H9 (cell line): ENCODE measurements at regions not wholly inside any gene's neighbourhood (a gene's known extent, or its start where the extent isn't known, plus 50 kb on each side); places are given as distances from the start of the nearest gene placed in this dataset.

ENCODE experiments used
- DNase-seq: peaks from one replicate; pipeline ENCODE4 v3.0.0-alpha.2; 2017
- H2AFZ ChIP-seq: one replicate; pipeline ENCODE4 v1.6.1; 2013; ENCODE audit warnings: mild to moderate bottlenecking, low read length, control low read depth, moderate library complexity
- H2AK5ac ChIP-seq: 2 replicates; pipeline ENCODE4 v1.6.1; 2013; ENCODE audit warnings: low read length, control low read depth, mixed read lengths; ENCODE audit not compliant: insufficient read length
- H2BK120ac ChIP-seq: one replicate; pipeline ENCODE4 v1.6.1; 2013; ENCODE audit warnings: low read depth, mild to moderate bottlenecking, low read length, control low read depth, inconsistent platforms; ENCODE audit not compliant: poor library complexity, severe bottlenecking
- H2BK12ac ChIP-seq: 2 replicates; pipeline ENCODE4 v1.6.1; 2013; ENCODE audit warnings: low read length, control low read depth, mixed read lengths, low read depth; ENCODE audit not compliant: insufficient read length
- H2BK15ac ChIP-seq: 2 replicates; pipeline ENCODE4 v1.6.1; 2013; ENCODE audit warnings: low read depth, low read length, control low read depth
- H2BK20ac ChIP-seq: one replicate; pipeline ENCODE4 v1.6.1; 2013; ENCODE audit warnings: low read depth, mild to moderate bottlenecking, low read length, control low read depth, inconsistent platforms; ENCODE audit not compliant: poor library complexity, severe bottlenecking
- H2BK5ac ChIP-seq: 2 replicates; pipeline ENCODE4 v1.6.1; 2013; ENCODE audit warnings: low read length, control low read depth, mixed read lengths; ENCODE audit not compliant: insufficient read length
- H3K14ac ChIP-seq: 2 replicates; pipeline ENCODE4 v1.6.1; 2013; ENCODE audit warnings: low read length, control low read depth; ENCODE audit not compliant: insufficient read depth
- H3K18ac ChIP-seq: 2 replicates; pipeline ENCODE4 v1.6.1; 2013; ENCODE audit warnings: low read depth, mild to moderate bottlenecking, mixed read lengths, low read length, control low read depth; ENCODE audit not compliant: insufficient read length
- H3K23ac ChIP-seq: 2 replicates; pipeline ENCODE4 v1.6.1; 2013; ENCODE audit warnings: low read length, control low read depth, mixed read lengths, low read depth; ENCODE audit not compliant: insufficient read length
- H3K23me2 ChIP-seq: 2 replicates; pipeline ENCODE4 v1.6.1; 2013; ENCODE audit warnings: low read depth, mild to moderate bottlenecking, mixed read lengths, low read length, control low read depth; ENCODE audit not compliant: insufficient read length, poor library complexity, severe bottlenecking
- H3K27ac ChIP-seq: 2 replicates; pipeline ENCODE4 v1.5.1; 2013; ENCODE audit warnings: low read length, control low read depth, mixed read lengths, low read depth; ENCODE audit not compliant: insufficient read length
- H3K27me3 ChIP-seq: 2 replicates; pipeline ENCODE4 v1.6.1; 2013; ENCODE audit warnings: low read length, control low read depth, inconsistent platforms; ENCODE audit not compliant: insufficient read depth
- H3K4ac ChIP-seq: 2 replicates; pipeline ENCODE4 v1.6.1; 2013; ENCODE audit warnings: low read depth, mild to moderate bottlenecking, control low read depth, inconsistent platforms, low read length, moderate library complexity
- H3K4me1 ChIP-seq: 2 replicates; pipeline ENCODE4 v1.6.1; 2013; ENCODE audit warnings: low read length, control low read depth, inconsistent platforms; ENCODE audit not compliant: insufficient read depth
- H3K4me2 ChIP-seq: 2 replicates; pipeline ENCODE4 v1.6.1; 2013; ENCODE audit warnings: low read length, control low read depth, mixed read lengths; ENCODE audit not compliant: insufficient read length, insufficient read depth
- H3K56ac ChIP-seq: 2 replicates; pipeline ENCODE4 v1.6.1; 2013; ENCODE audit warnings: low read depth, mild to moderate bottlenecking, mixed read lengths, low read length, control low read depth; ENCODE audit not compliant: insufficient read length
- H3K79me1 ChIP-seq: 2 replicates; pipeline ENCODE4 v1.6.1; 2013; ENCODE audit warnings: low read depth, mild to moderate bottlenecking, moderate library complexity, low read length, control low read depth, inconsistent platforms; ENCODE audit not compliant: insufficient read depth, poor library complexity, severe bottlenecking
- H3K79me2 ChIP-seq: 2 replicates; pipeline ENCODE4 v1.6.1; 2013; ENCODE audit warnings: low read length, control low read depth, inconsistent platforms; ENCODE audit not compliant: insufficient read depth
- H3K9ac ChIP-seq: 2 replicates; pipeline ENCODE4 v1.6.1; 2013; ENCODE audit warnings: low read length, control low read depth, mixed read lengths; ENCODE audit not compliant: insufficient read length; ENCODE audit errors: extremely low read depth
- H3K9me3 ChIP-seq: one replicate; pipeline ENCODE4 v1.6.1; 2013; ENCODE audit warnings: low read depth, low read length, inconsistent platforms; ENCODE audit not compliant: control insufficient read depth
- H3T11ph ChIP-seq: one replicate; pipeline ENCODE4 v1.6.1; 2013; ENCODE audit warnings: mild to moderate bottlenecking, low read length, control low read depth, inconsistent platforms
- H4K20me1 ChIP-seq: one replicate; pipeline ENCODE4 v1.6.1; 2013; ENCODE audit not compliant: control insufficient read depth, insufficient read length, insufficient read depth
- H4K5ac ChIP-seq: 2 replicates; pipeline ENCODE4 v1.6.1; 2013; ENCODE audit warnings: low read depth, mild to moderate bottlenecking, mixed read lengths, low read length, control low read depth; ENCODE audit not compliant: insufficient read length
- H4K8ac ChIP-seq: replicated peaks from 2 replicates; pipeline ENCODE4 v1.6.1; 2013; ENCODE audit warnings: low read length, control low read depth, mixed read lengths, low read depth; ENCODE audit not compliant: insufficient read length
- H4K91ac ChIP-seq: 2 replicates; pipeline ENCODE4 v1.6.1; 2013; ENCODE audit warnings: low read depth, mild to moderate bottlenecking, moderate library complexity, mixed read lengths, low read length, control low read depth; ENCODE audit not compliant: insufficient read length
- H3K27ac Mint-ChIP-seq, 3 experiments: 2 replicates in 2 of 3; 3 replicates in 1 of 3; pipeline ENCODE4 v1.8.0; 2020 to 2021; ENCODE audit warnings: mixed read lengths in 3 of 3, mild to moderate bottlenecking in 1 of 3, moderate library complexity in 1 of 3
- H3K27me3 Mint-ChIP-seq: 2 replicates; pipeline ENCODE4 v1.8.0; 2021; ENCODE audit warnings: low read depth, mild to moderate bottlenecking, moderate library complexity, mixed read lengths
- H3K36me3 Mint-ChIP-seq, 3 experiments: 2 replicates in 2 of 3; 3 replicates in 1 of 3; pipeline ENCODE4 v1.8.0; 2020 to 2021; ENCODE audit warnings: low read depth in 3 of 3, mixed read lengths in 3 of 3; ENCODE audit not compliant: insufficient read depth in 1 of 3
- H3K4me1 Mint-ChIP-seq, 2 experiments: 2 replicates each; pipeline ENCODE4 v1.8.0; 2020; ENCODE audit warnings: mixed read lengths in 2 of 2
- H3K4me3 Mint-ChIP-seq, 2 experiments: 2 replicates in 1 of 2; 3 replicates in 1 of 2; pipeline ENCODE4 v1.8.0; 2020 to 2021; ENCODE audit warnings: mild to moderate bottlenecking in 2 of 2, mixed read lengths in 2 of 2, moderate library complexity in 1 of 2
- H3K9me3 Mint-ChIP-seq, 2 experiments: 2 replicates in 1 of 2; 3 replicates in 1 of 2; pipeline ENCODE4 v1.8.0; 2020; ENCODE audit warnings: mild to moderate bottlenecking in 2 of 2, mixed read lengths in 2 of 2, moderate library complexity in 1 of 2
- CTCF ChIP-seq: fragments of 200-600 bp; sonication (generic); conservative IDR thresholded peaks from 3 replicates; pipeline ENCODE4 v1.8.0; 2021; ENCODE audit warnings: antibody characterized with exemption, mild to moderate bottlenecking
- WGBS: extraction: QIAGEN DNeasy Blood & Tissue Kit; methylation state at CpG from one replicate; pipeline ENCODE4 v1.1.7; 2013; ENCODE audit warnings: missing lambda C conversion rate, low lambda C conversion rate, mixed read lengths; ENCODE audit not compliant: insufficient read length; ENCODE audit errors: extremely low coverage; 5-methylcytosine and 5-hydroxymethylcytosine counted together

GRCh38 chr5:158079097-158079496 lies 220.2 kb upstream of the CLINT1 start:
- no peaks in the 10 kb centered on the region for H3K23me2 ChIP-seq
- Mint-ChIP-seq H3K4me3 (no peak overlapping the region), H3K4me1 (peaks cover 16 to 27% of the 10 kb centered on the region in 2 experiments), H3K9me3 (no peaks in the 10 kb centered on the region), H3K27ac (no peak overlapping the region), H3K27me3 (peaks cover 6% of the 10 kb centered on the region; the same call in 1 of the 2 replicates), H3K36me3 (no peaks in the 10 kb centered on the region)
- no peak overlapping the region for H3K56ac ChIP-seq
- H3K4me2 ChIP-seq, result no peak overlapping the region
- no peak overlapping the region for H3T11ph ChIP-seq
- no peak overlapping the region for H2BK120ac ChIP-seq
- no peak for DNase-seq
- H2BK20ac ChIP-seq, result no peak overlapping the region
- no peak overlapping the region for H3K9ac ChIP-seq
- H2BK12ac ChIP-seq, result no peak overlapping the region
- H3K9me3 ChIP-seq, result no peaks in the 10 kb centered on the region
- H4K8ac ChIP-seq, result no peak overlapping the region
- H3K14ac ChIP-seq, result no peak overlapping the region
- WGBS, result no CpG with 5 or more reads among the region's 5 CpGs
- no peak overlapping the region for H3K4ac ChIP-seq
- no peak overlapping the region for H2AK5ac ChIP-seq
- no peak overlapping the region for H3K23ac ChIP-seq
- peaks cover 5% of the 10 kb centered on the region; the same call in 1 of the 2 replicates for H3K4me1 ChIP-seq
- no peak overlapping the region for H2AFZ ChIP-seq
- no peak overlapping the region for H4K91ac ChIP-seq
- TF ChIP-seq CTCF, result no peak
- no peaks in the 10 kb centered on the region for H3K27me3 ChIP-seq
- no peak overlapping the region for H2BK5ac ChIP-seq
- H4K5ac ChIP-seq, result no peak overlapping the region
- H2BK15ac ChIP-seq, result no peak overlapping the region
- no peak overlapping the region for H3K18ac ChIP-seq
- no peaks in the 10 kb centered on the region for H3K79me1 ChIP-seq
- H4K20me1 ChIP-seq, result no peaks in the 10 kb centered on the region
- no peak overlapping the region for H3K27ac ChIP-seq
- H3K79me2 ChIP-seq, result no peaks in the 10 kb centered on the region
